A549 (cell line): ENCODE measurements at regions not wholly inside any gene's neighbourhood (a gene's known extent, or its start where the extent isn't known, plus 50 kb on each side); places are given as distances from the start of the nearest gene placed in this dataset.

Experiments
- ATAC-seq, 2 experiments: fragments of 200-7000 bp in 1 of 2; fragments of >200 bp in 1 of 2; cut with Nextera tagmentation in 1 of 2; cut with Tn5 transposase in 1 of 2; 3 replicates each; pipeline versions ENCODE4 v1.8.0 to v1.9.1; 2018 to 2020; ENCODE audit warnings: mild to moderate bottlenecking in 1 of 2, moderate library complexity in 1 of 2
- CTCF ChIA-PET: fragments of 300-600 bp; sonication (Branson Sonifier 250); formaldehyde crosslinking; extraction: SDS; loops from one replicate; lab custom pipeline; 2021; ENCODE audit warnings: antibody characterized with exemption, inconsistent platforms; lab: Yijun Ruan, JAX
- POLR2A ChIA-PET: fragments of 350-600 bp; formaldehyde crosslinking; extraction: SDS; loops from one replicate; lab custom pipeline; 2021; ENCODE audit warnings: antibody characterized with exemption, inconsistent platforms; lab: Yijun Ruan, JAX
- DNase-seq, 2 experiments: peaks; one replicate each; pipeline versions ENCODE4 v3.0.0 to v3.0.0-alpha.2; 2011 to 2016; ENCODE audit warnings: low read depth in 1 of 2, low spot score in 1 of 2
- FAIRE-seq: peaks from 2 replicates; lab custom pipeline; 2011; peaks lifted over from hg19 to GRCh38; lab: Jason Lieb, UNC
- H3K27ac ChIP-seq, 2 experiments: fragments of >200 bp; sonication (Bioruptor Twin); formaldehyde crosslinking; 3 replicates each; pipeline ENCODE4 v1.5.1; 2016 to 2017
- H3K4me1 ChIP-seq: fragments of >200 bp; sonication (Bioruptor Twin); formaldehyde crosslinking; 3 replicates; pipeline ENCODE4 v1.6.1; 2016
- H3K4me2 ChIP-seq: fragments of >200 bp; sonication (Bioruptor Twin); formaldehyde crosslinking; 3 replicates; pipeline ENCODE4 v1.6.1; 2016
- H3K4me3 ChIP-seq: fragments of >200 bp; sonication (Bioruptor Twin); formaldehyde crosslinking; 3 replicates; pipeline ENCODE4 v1.5.1; 2016
- H3K9me3 ChIP-seq: fragments of >200 bp; sonication (Bioruptor Twin); formaldehyde crosslinking; 3 replicates; pipeline ENCODE4 v1.6.1; 2016
- CHD2 ChIP-seq: fragments of 150-350 bp; IDR thresholded peaks from 2 replicates; pipeline ENCODE4 v1.6.1; 2014; ENCODE audit warnings: low read length; ENCODE audit not compliant: partially characterized antibody
- CHD4 ChIP-seq: fragments of 200-600 bp; sonication (generic); IDR thresholded peaks from 2 replicates; pipeline ENCODE4 v1.6.1; 2016; ENCODE audit warnings: antibody characterized with exemption, mild to moderate bottlenecking, borderline replicate concordance
- EHMT2 ChIP-seq: fragments of 200-600 bp; sonication (generic); IDR thresholded peaks from 2 replicates; pipeline ENCODE4 v1.6.1; 2016; ENCODE audit warnings: antibody characterized with exemption, low read depth, mild to moderate bottlenecking, moderate library complexity
- ESRRA ChIP-seq: fragments of 150-350 bp; IDR thresholded peaks from 2 replicates; pipeline ENCODE4 v1.6.1; 2014; ENCODE audit warnings: mild to moderate bottlenecking, low read length, borderline replicate concordance
- FOSL2 ChIP-seq, 2 experiments: fragments of 450-650 bp in 1 of 2; fragments of >200 bp in 1 of 2; sonication (Bioruptor Twin) in 1 of 2; formaldehyde crosslinking; IDR thresholded peaks; 2 replicates each; pipeline versions ENCODE4 v1.5.0 to v1.6.1; 2016 to 2020; ENCODE audit warnings: mild to moderate bottlenecking in 1 of 2, moderate library complexity in 1 of 2
- GATA3 ChIP-seq: IDR thresholded peaks from 2 replicates; pipeline ENCODE4 v1.6.1; 2012; ENCODE audit warnings: borderline replicate concordance
- HDAC2 ChIP-seq: fragments of 200-600 bp; sonication (generic); IDR thresholded peaks from 2 replicates; pipeline ENCODE4 v1.6.1; 2016
- HOXB5 ChIP-seq: fragments of 250-450 bp; sonication (Bioruptor Pico); IDR thresholded peaks from 2 replicates; pipeline ENCODE4 v1.5.0; 2020; ENCODE audit warnings: mild to moderate bottlenecking, moderate library complexity
- JUNB ChIP-seq: fragments of >200 bp; sonication (Bioruptor Twin); formaldehyde crosslinking; IDR thresholded peaks from 2 replicates; pipeline ENCODE4 v1.6.1; 2016
- KDM1A ChIP-seq: fragments of 200-600 bp; sonication (generic); IDR thresholded peaks from 2 replicates; pipeline ENCODE4 v1.6.1; 2016; ENCODE audit warnings: low read depth, mild to moderate bottlenecking
- MAFK ChIP-seq: fragments of 450-650 bp; IDR thresholded peaks from 2 replicates; pipeline ENCODE4 v1.6.1; 2014; ENCODE audit not compliant: partially characterized antibody
- MAZ ChIP-seq: fragments of 150-350 bp; IDR thresholded peaks from 2 replicates; pipeline ENCODE4 v1.6.1; 2014; ENCODE audit warnings: antibody characterized with exemption, low read depth, low read length, borderline replicate concordance
- MYC ChIP-seq: IDR thresholded peaks from 2 replicates; pipeline ENCODE4 v1.6.1; 2012; ENCODE audit warnings: mild to moderate bottlenecking, inconsistent platforms, low read length, improper control_type of control experiment, borderline replicate concordance
- NPAS2 ChIP-seq: fragments of 250-450 bp; sonication (Bioruptor Pico); IDR thresholded peaks from 2 replicates; pipeline ENCODE4 v1.8.0; 2022; ENCODE audit warnings: mild to moderate bottlenecking, moderate library complexity, borderline replicate concordance
- NR3C1 ChIP-seq: fragments of >200 bp; sonication (Bioruptor Twin); formaldehyde crosslinking; IDR thresholded peaks from 3 replicates; pipeline ENCODE4 v1.6.1; 2017
- RARB ChIP-seq: fragments of 250-450 bp; sonication (Bioruptor Pico); IDR thresholded peaks from 2 replicates; pipeline ENCODE4 v1.8.0; 2021; ENCODE audit warnings: mild to moderate bottlenecking, moderate library complexity
- RCOR1 ChIP-seq: fragments of 150-350 bp; IDR thresholded peaks from 2 replicates; pipeline ENCODE4 v1.6.1; 2014; ENCODE audit warnings: antibody characterized with exemption, low read length, low read depth
- RFX5 ChIP-seq: fragments of 450-650 bp; IDR thresholded peaks from 2 replicates; pipeline ENCODE4 v1.7.1; 2014; ENCODE audit warnings: antibody characterized with exemption, mild to moderate bottlenecking, moderate library complexity
- RNF2 ChIP-seq: fragments of 200-600 bp; sonication (generic); IDR thresholded peaks from 2 replicates; pipeline ENCODE4 v1.6.1; 2016; ENCODE audit warnings: low read depth, mild to moderate bottlenecking, antibody characterized with exemption, moderate library complexity, borderline replicate concordance
- SREBF2 ChIP-seq: fragments of 450-650 bp; IDR thresholded peaks from 2 replicates; pipeline ENCODE4 v1.6.1; 2014; ENCODE audit warnings: mild to moderate bottlenecking, moderate library complexity
- ZFP36 ChIP-seq: fragments of 450-650 bp; IDR thresholded peaks from 2 replicates; pipeline ENCODE4 v1.6.1; 2014; ENCODE audit warnings: borderline replicate concordance; ENCODE audit not compliant: partially characterized antibody
- ZNF302 ChIP-seq: fragments of 250-450 bp; sonication (Bioruptor Pico); IDR thresholded peaks from 2 replicates; pipeline ENCODE4 v1.9.0; 2021; ENCODE audit warnings: inconsistent platforms, mild to moderate bottlenecking, moderate library complexity
- ZSCAN20 ChIP-seq: fragments of 250-450 bp; sonication (Bioruptor Pico); IDR thresholded peaks from 2 replicates; pipeline ENCODE4 v1.8.0; 2022; ENCODE audit warnings: mild to moderate bottlenecking, moderate library complexity
- WGBS: methylation state at CpG from one replicate; pipeline ENCODE4 v1.1.6; 2017; ENCODE audit errors: missing lambda C conversion rate; 5-methylcytosine and 5-hydroxymethylcytosine counted together
- TF ChIP-seq, protein P1 (sequence below): IDR thresholded peaks from 2 replicates; pipeline ENCODE4 v1.6.1; 2012; ENCODE audit warnings: low read depth, borderline replicate concordance
- TF ChIP-seq, protein P2 (sequence below): fragments of 450-650 bp; IDR thresholded peaks from 2 replicates; pipeline ENCODE4 v1.6.1; 2014; ENCODE audit warnings: antibody characterized with exemption
- TF ChIP-seq, protein P3 (sequence below): fragments of 250-450 bp; sonication (Bioruptor Pico); IDR thresholded peaks from 2 replicates; pipeline ENCODE4 v1.5.0; 2021; ENCODE audit warnings: mild to moderate bottlenecking, moderate library complexity, borderline replicate concordance
- TF ChIP-seq, protein P4 (sequence below): fragments of 200-600 bp; sonication (generic); IDR thresholded peaks from 2 replicates; pipeline ENCODE4 v1.6.1; 2016; ENCODE audit warnings: antibody characterized with exemption, mild to moderate bottlenecking, moderate library complexity
- TF ChIP-seq, protein P5 (sequence below): fragments of >200 bp; sonication (Bioruptor Twin); formaldehyde crosslinking; IDR thresholded peaks from 2 replicates; pipeline ENCODE4 v1.6.1; 2016
- TF ChIP-seq, protein P6 (sequence below): fragments of 250-450 bp; sonication (Bioruptor Pico); IDR thresholded peaks from 2 replicates; pipeline ENCODE4 v1.5.0; 2020; ENCODE audit warnings: low read depth, mild to moderate bottlenecking, moderate library complexity

DNA sequence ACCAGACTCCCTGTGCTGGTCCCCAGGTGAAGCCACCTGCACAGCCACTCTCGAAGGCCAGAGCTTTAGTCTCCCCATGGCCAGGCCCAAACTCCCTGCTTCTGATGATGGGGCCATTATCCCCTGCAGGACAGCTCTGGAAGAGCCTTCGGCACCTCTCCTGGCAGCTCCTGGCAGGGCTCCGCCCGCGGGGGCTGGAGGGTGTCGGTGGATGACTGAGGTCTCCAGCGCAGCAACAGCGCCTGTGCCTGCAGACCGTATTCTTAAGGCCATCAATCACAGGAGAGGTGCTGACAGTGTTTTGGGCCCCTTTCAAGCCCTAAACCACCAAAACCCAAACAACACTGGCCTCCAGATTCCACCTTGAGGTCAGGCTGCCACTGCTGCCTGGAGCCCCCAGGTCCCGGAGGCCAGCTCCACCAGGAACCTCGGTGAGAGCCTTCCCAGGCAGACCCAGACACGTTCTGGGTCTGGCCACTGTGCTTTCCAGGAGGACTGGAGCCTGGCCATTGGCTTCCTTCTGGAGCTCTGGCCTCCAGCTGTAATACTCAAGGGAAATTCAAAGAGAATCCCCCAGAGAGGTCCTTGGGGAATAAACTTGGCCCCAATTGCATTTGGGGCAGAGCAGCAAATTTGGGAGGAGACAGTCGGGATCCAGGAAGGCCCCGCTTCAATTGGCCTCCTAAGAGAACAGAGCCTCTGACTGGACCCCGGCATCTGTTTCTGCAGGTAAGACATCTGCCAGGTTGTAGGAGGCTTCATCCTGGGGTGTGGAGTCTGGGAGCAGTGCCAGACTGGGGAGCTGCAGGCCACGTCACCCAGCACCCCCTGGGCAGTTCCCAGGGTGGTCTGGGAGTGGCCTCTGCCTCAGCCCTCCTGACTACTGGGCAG lies 210.6 kb upstream of the RTL1 start:
- whole genome bisulfite sequencing, result 74% methylated on average over 5 of the region's 16 CpGs
- no peak for FAIRE-seq
- CTCF ChIA-PET, result interaction anchor here (1.0 kb wide), 1 partner anchor 63 kb away, joined by 3 read pairs; no protein-coding TSS in a partner anchor

DNA sequence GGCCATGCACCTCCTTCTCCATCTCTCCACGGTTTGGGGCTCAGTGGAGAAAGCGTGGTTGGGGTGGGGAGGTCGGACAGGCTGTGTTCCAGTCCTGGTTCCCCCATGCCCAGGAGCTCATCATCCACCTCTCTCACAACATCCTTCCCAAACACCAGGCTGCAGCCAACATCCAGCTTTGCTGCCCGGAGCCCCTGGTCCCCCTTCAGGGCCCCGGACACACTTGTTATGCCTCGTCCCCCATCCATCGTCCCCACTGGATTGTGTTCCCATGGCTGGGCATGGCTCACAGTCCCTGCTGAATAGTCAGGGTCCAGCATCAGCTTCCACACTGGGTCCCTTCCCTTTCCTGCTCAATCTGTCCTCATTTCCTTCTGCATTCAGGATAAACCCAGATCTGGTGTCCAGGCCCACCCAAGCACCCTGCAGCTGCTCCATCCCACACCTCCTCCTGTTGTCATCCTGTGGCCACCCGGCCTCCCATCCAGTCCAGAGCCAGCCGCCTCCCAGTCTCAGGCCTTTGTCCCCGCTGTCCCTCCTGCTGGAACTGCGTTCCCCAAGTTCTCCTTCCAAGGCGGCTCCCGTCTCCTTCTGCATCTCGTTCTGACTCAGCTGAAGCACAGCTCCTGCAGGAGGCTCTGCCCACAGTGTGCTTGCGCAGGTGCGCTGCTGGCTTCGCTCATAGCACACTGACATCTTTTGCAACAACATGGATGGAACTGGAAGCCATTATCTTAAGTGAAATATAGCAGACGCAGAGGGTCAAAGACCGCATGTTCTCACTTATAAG lies 211.4 kb upstream of the RTL1 start:
- ATAC-seq, result no peak
- DNase-seq, result no peak
- FAIRE-seq, result no peak
- WGBS, result 89% methylated on average over 19 of the region's 19 CpGs
- Histone ChIP-seq H3K4me3 (no peak overlapping the region), H3K9me3 (no peaks in the 10 kb centered on the region), H3K4me2 (no peak overlapping the region), H3K27ac (no peak overlapping the region; a peak in 1 of 6 replicates), H3K4me1 (no peaks in the 10 kb centered on the region)
- ChIA-PET POLR2A (no interaction called here), CTCF (interaction anchor here (1.0 to 1.7 kb wide), 2 partner anchors 62 to 120 kb away, joined by 3 to 4 read pairs; no protein-coding TSS in a partner anchor)
- TF ChIP-seq CHD4, result no peak
- TF ChIP-seq MAFK, result no peak
- TF ChIP-seq HDAC2, result no peak
- TF ChIP-seq, protein P1, sequence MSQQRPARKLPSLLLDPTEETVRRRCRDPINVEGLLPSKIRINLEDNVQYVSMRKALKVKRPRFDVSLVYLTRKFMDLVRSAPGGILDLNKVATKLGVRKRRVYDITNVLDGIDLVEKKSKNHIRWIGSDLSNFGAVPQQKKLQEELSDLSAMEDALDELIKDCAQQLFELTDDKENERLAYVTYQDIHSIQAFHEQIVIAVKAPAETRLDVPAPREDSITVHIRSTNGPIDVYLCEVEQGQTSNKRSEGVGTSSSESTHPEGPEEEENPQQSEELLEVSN, result no peak
- TF ChIP-seq RNF2, result no peak
- TF ChIP-seq ZNF302 (CRISPR knock-in tag), result no peak
- TF ChIP-seq, protein P2, sequence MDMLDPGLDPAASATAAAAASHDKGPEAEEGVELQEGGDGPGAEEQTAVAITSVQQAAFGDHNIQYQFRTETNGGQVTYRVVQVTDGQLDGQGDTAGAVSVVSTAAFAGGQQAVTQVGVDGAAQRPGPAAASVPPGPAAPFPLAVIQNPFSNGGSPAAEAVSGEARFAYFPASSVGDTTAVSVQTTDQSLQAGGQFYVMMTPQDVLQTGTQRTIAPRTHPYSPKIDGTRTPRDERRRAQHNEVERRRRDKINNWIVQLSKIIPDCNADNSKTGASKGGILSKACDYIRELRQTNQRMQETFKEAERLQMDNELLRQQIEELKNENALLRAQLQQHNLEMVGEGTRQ, result no peak
- TF ChIP-seq GATA3, result no peak
- no peak for TF ChIP-seq KDM1A
- TF ChIP-seq EHMT2, result no peak
- TF ChIP-seq ESRRA, result no peak
- TF ChIP-seq NPAS2, result no peak
- TF ChIP-seq, protein P3, sequence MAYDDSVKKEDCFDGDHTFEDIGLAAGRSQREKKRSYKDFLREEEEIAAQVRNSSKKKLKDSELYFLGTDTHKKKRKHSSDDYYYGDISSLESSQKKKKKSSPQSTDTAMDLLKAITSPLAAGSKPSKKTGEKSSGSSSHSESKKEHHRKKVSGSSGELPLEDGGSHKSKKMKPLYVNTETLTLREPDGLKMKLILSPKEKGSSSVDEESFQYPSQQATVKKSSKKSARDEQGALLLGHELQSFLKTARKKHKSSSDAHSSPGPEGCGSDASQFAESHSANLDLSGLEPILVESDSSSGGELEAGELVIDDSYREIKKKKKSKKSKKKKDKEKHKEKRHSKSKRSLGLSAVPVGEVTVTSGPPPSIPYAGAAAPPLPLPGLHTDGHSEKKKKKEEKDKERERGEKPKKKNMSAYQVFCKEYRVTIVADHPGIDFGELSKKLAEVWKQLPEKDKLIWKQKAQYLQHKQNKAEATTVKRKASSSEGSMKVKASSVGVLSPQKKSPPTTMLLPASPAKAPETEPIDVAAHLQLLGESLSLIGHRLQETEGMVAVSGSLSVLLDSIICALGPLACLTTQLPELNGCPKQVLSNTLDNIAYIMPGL (CRISPR knock-in tag), result no peak
- no peak for TF ChIP-seq JUNB
- TF ChIP-seq MAZ, result no peak
- TF ChIP-seq RCOR1, result no peak

More for the DNA sequence above, 210.6 kb upstream of the RTL1 start:
- Histone ChIP-seq H3K4me3 (no peak overlapping the region), H3K27ac (peak overlapping the region in 1 of 2 experiments; percentile 5; a peak in 1 of 6 replicates), H3K4me1 (no peaks in the 10 kb centered on the region), H3K4me2 (no peak overlapping the region), H3K9me3 (no peaks in the 10 kb centered on the region)
- ATAC-seq, result no peak
- DNase-seq, result no peak
- TF ChIP-seq EHMT2 (no peak), KDM1A (no peak), RNF2 (no peak), SREBF2 (no peak), FOSL2 (IDR thresholded peaks at IDR 0.05) (no peak), FOSL2 (CRISPR knock-in tag; IDR thresholded peaks at IDR 0.05) (no peak), ZSCAN20 (CRISPR knock-in tag) (no peak), MYC (no peak), RARB (CRISPR knock-in tag) (no peak), ZNF302 (CRISPR knock-in tag) (no peak), HOXB5 (no peak), ZFP36 (no peak), NR3C1 (no peak), CHD2 (no peak), RFX5 (no peak)
- TF ChIP-seq, protein P4, sequence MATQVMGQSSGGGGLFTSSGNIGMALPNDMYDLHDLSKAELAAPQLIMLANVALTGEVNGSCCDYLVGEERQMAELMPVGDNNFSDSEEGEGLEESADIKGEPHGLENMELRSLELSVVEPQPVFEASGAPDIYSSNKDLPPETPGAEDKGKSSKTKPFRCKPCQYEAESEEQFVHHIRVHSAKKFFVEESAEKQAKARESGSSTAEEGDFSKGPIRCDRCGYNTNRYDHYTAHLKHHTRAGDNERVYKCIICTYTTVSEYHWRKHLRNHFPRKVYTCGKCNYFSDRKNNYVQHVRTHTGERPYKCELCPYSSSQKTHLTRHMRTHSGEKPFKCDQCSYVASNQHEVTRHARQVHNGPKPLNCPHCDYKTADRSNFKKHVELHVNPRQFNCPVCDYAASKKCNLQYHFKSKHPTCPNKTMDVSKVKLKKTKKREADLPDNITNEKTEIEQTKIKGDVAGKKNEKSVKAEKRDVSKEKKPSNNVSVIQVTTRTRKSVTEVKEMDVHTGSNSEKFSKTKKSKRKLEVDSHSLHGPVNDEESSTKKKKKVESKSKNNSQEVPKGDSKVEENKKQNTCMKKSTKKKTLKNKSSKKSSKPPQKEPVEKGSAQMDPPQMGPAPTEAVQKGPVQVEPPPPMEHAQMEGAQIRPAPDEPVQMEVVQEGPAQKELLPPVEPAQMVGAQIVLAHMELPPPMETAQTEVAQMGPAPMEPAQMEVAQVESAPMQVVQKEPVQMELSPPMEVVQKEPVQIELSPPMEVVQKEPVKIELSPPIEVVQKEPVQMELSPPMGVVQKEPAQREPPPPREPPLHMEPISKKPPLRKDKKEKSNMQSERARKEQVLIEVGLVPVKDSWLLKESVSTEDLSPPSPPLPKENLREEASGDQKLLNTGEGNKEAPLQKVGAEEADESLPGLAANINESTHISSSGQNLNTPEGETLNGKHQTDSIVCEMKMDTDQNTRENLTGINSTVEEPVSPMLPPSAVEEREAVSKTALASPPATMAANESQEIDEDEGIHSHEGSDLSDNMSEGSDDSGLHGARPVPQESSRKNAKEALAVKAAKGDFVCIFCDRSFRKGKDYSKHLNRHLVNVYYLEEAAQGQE, result no peak
- TF ChIP-seq, protein P5, sequence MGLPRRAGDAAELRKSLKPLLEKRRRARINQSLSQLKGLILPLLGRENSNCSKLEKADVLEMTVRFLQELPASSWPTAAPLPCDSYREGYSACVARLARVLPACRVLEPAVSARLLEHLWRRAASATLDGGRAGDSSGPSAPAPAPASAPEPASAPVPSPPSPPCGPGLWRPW, result no peak
- TF ChIP-seq, protein P6, sequence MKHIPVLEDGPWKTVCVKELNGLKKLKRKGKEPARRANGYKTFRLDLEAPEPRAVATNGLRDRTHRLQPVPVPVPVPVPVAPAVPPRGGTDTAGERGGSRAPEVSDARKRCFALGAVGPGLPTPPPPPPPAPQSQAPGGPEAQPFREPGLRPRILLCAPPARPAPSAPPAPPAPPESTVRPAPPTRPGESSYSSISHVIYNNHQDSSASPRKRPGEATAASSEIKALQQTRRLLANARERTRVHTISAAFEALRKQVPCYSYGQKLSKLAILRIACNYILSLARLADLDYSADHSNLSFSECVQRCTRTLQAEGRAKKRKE (CRISPR knock-in tag), result no peak
- POLR2A ChIA-PET, result no interaction called here
